SK-N-SH (cell line): ENCODE measurements at regions not wholly inside any gene's neighbourhood (a gene's known extent, or its start where the extent isn't known, plus 50 kb on each side); places are given as distances from the start of the nearest gene placed in this dataset.

Experiments
- CTCF ChIA-PET: fragments of 300-600, 350-600 bp; formaldehyde crosslinking; extraction: SDS; loops from one replicate; lab custom pipeline; 2021; lab: Yijun Ruan, JAX
- POLR2A ChIA-PET: fragments of 350-600 bp; sonication (Branson Sonifier 250); formaldehyde crosslinking; extraction: SDS; loops from one replicate; lab custom pipeline; 2020; ENCODE audit warnings: antibody characterized with exemption, inconsistent platforms; lab: Yijun Ruan, JAX
- DNase-seq: peaks from one replicate; pipeline ENCODE4 v3.0.0; 2012
- H2AFZ ChIP-seq: fragments of 200-600 bp; sonication (generic); 2 replicates; pipeline ENCODE4 v1.8.1; 2016; ENCODE audit warnings: antibody characterized with exemption, mild to moderate bottlenecking, low read depth
- H3F3A ChIP-seq: fragments of 200-600 bp; sonication (generic); replicated peaks from 2 replicates; pipeline ENCODE3; 2016; ENCODE audit warnings: antibody characterized with exemption, mild to moderate bottlenecking; ENCODE audit not compliant: insufficient read depth
- H3K27ac ChIP-seq, 2 experiments: fragments of 200-500 bp in 1 of 2; fragments of 200-600 bp in 1 of 2; sonication (Bioruptor generic) in 1 of 2; sonication (generic), shearing (Covaris generic) in 1 of 2; 2 replicates each; pipeline versions ENCODE4 v1.5.1 to v1.6.1; 2014 to 2016; ENCODE audit warnings: low read depth in 2 of 2, inconsistent platforms in 1 of 2, low read length in 1 of 2, mild to moderate bottlenecking in 1 of 2, mixed read lengths in 1 of 2
- H3K27me3 ChIP-seq: fragments of 200-600 bp; sonication (generic), shearing (Covaris generic); 2 replicates; pipeline ENCODE4 v1.6.1; 2016; ENCODE audit warnings: mixed run types; ENCODE audit not compliant: insufficient read depth
- H3K36me3 ChIP-seq, 2 experiments: fragments of 200-500 bp in 1 of 2; fragments of 200-600 bp in 1 of 2; sonication (Bioruptor generic) in 1 of 2; sonication (generic) in 1 of 2; replicated peaks in 1 of 2; 2 replicates each; pipeline versions ENCODE3 to v1.5.1; 2014 to 2016; ENCODE audit warnings: low read length in 1 of 2, mild to moderate bottlenecking in 1 of 2; ENCODE audit not compliant: insufficient read depth in 2 of 2, control insufficient read depth in 1 of 2
- H3K4me1 ChIP-seq, 2 experiments: fragments of 200-500 bp in 1 of 2; fragments of 200-600 bp in 1 of 2; sonication (Bioruptor generic) in 1 of 2; sonication (generic), shearing (Covaris generic) in 1 of 2; 2 replicates each; pipeline versions ENCODE4 v1.5.1 to v1.6.1; 2014 to 2016; ENCODE audit warnings: low read depth in 1 of 2, low read length in 1 of 2, mixed run types in 1 of 2; ENCODE audit not compliant: insufficient read depth in 2 of 2, control insufficient read depth in 1 of 2
- H3K4me2 ChIP-seq: fragments of 200-600 bp; sonication (generic), shearing (Covaris generic); 2 replicates; pipeline ENCODE4 v1.6.1; 2017; ENCODE audit warnings: mixed run types
- H3K4me3 ChIP-seq, 2 experiments: fragments of 200-500 bp in 1 of 2; fragments of 200-600 bp in 1 of 2; sonication (Bioruptor generic) in 1 of 2; sonication (generic), shearing (Covaris generic) in 1 of 2; 2 replicates each; pipeline versions ENCODE4 v1.5.1 to v1.8.1; 2014 to 2016; ENCODE audit warnings: low read depth in 2 of 2, inconsistent platforms in 1 of 2, low read length in 1 of 2, mild to moderate bottlenecking in 1 of 2, mixed read lengths in 1 of 2, moderate library complexity in 1 of 2
- H3K79me2 ChIP-seq: fragments of 200-600 bp; sonication (generic); 2 replicates; pipeline ENCODE4 v1.8.1; 2017; ENCODE audit warnings: mild to moderate bottlenecking; ENCODE audit not compliant: insufficient read depth
- H3K9ac ChIP-seq: fragments of 200-600 bp; sonication (generic); 2 replicates; pipeline ENCODE4 v1.6.1; 2017; ENCODE audit warnings: mixed run types
- H3K9me2 ChIP-seq: fragments of 200-600 bp; sonication (generic); 2 replicates; pipeline ENCODE4 v1.6.1; 2017; ENCODE audit warnings: mixed run types
- H3K9me3 ChIP-seq: fragments of 200-600 bp; sonication (generic); 2 replicates; pipeline ENCODE4 v1.6.1; 2017; ENCODE audit warnings: mixed run types, mild to moderate bottlenecking, moderate library complexity
- H4K20me1 ChIP-seq: fragments of 200-600 bp; sonication (generic); 2 replicates; pipeline ENCODE4 v1.6.1; 2017; ENCODE audit warnings: mild to moderate bottlenecking, mixed run types; ENCODE audit not compliant: insufficient read depth
- CHD2 ChIP-seq: fragments of 150-350 bp; IDR thresholded peaks from 2 replicates; pipeline ENCODE4 v1.6.1; 2018; ENCODE audit warnings: low read length; ENCODE audit not compliant: partially characterized antibody
- EP300 ChIP-seq, 2 experiments: IDR thresholded peaks; 2 replicates each; pipeline versions ENCODE4 v1.4.0 to v1.6.1; 2012; ENCODE audit warnings: borderline replicate concordance in 1 of 2, low read depth in 1 of 2, low read length in 1 of 2
- FOSL2 ChIP-seq: IDR thresholded peaks from 2 replicates; pipeline ENCODE4 v1.4.0; 2012; ENCODE audit warnings: low read depth, mild to moderate bottlenecking, moderate library complexity, borderline replicate concordance
- FOXJ3 ChIP-seq: sonication (generic); formaldehyde crosslinking; IDR thresholded peaks from 2 replicates; pipeline ENCODE4 v1.5.1; 2020; ENCODE audit warnings: mild to moderate bottlenecking, missing genetic modification reagents
- FOXM1 ChIP-seq: IDR thresholded peaks from 2 replicates; pipeline ENCODE4 v1.4.0; 2012; ENCODE audit warnings: low read depth, mild to moderate bottlenecking
- GABPA ChIP-seq: IDR thresholded peaks from 2 replicates; pipeline ENCODE4 v1.4.0; 2012; ENCODE audit warnings: low read depth, mild to moderate bottlenecking
- GATA2 ChIP-seq: sonication (generic); formaldehyde crosslinking; IDR thresholded peaks from 2 replicates; pipeline ENCODE4 v1.5.0; 2020; ENCODE audit warnings: mild to moderate bottlenecking, missing genetic modification reagents
- JUND ChIP-seq: IDR thresholded peaks from 2 replicates; pipeline ENCODE4 v1.4.0; 2012
- MAX ChIP-seq: IDR thresholded peaks from 2 replicates; pipeline ENCODE4 v1.4.0; 2012; ENCODE audit warnings: low read depth
- MEF2A ChIP-seq: IDR thresholded peaks from 2 replicates; pipeline ENCODE4 v1.4.0; 2012; ENCODE audit warnings: low read depth, borderline replicate concordance
- NFIC ChIP-seq: IDR thresholded peaks from 2 replicates; pipeline ENCODE4 v1.4.0; 2012; ENCODE audit warnings: borderline replicate concordance
- POLR2AphosphoS5 ChIP-seq: IDR thresholded peaks from 2 replicates; pipeline ENCODE4 v1.6.1; 2012; ENCODE audit warnings: low read depth, low read length
- RAD21 ChIP-seq: IDR thresholded peaks from 2 replicates; pipeline ENCODE4 v1.6.1; 2012; ENCODE audit warnings: mild to moderate bottlenecking, low read length
- RXRA ChIP-seq: IDR thresholded peaks from 2 replicates; pipeline ENCODE4 v1.4.0; 2012; ENCODE audit warnings: low read depth, mild to moderate bottlenecking, borderline replicate concordance
- SIN3A ChIP-seq: IDR thresholded peaks from 2 replicates; pipeline ENCODE4 v1.6.1; 2012; ENCODE audit warnings: low read depth, mild to moderate bottlenecking, low read length, moderate library complexity, borderline replicate concordance
- TCF12 ChIP-seq: IDR thresholded peaks from 2 replicates; pipeline ENCODE4 v1.4.0; 2012
- YY1 ChIP-seq: IDR thresholded peaks from 2 replicates; pipeline ENCODE4 v1.4.0; 2012; ENCODE audit warnings: low read depth, mild to moderate bottlenecking
- WGBS: methylation state at CpG from one replicate; pipeline ENCODE4 v1.1.6; 2017; ENCODE audit warnings: low lambda C conversion rate; 5-methylcytosine and 5-hydroxymethylcytosine counted together

GRCh38 chr14:50014809-50015430, 101.5 kb downstream of the VCPKMT start:
- H3K4me2 ChIP-seq = no peak overlapping the region
- no peaks in the 10 kb centered on the region for H3K79me2 ChIP-seq
- H2AFZ ChIP-seq = no peak overlapping the region
- H3K36me3 ChIP-seq = no peaks in the 10 kb centered on the region
- CTCF ChIA-PET = interaction anchor here (1.2 kb wide), 1 partner anchor 161 kb away, joined by 3 read pairs; no protein-coding TSS in a partner anchor
- H3K27me3 ChIP-seq = no peaks in the 10 kb centered on the region
- H3K27ac ChIP-seq = peak overlapping the region in 1 of 2 experiments; percentile 93; a peak in 2 of 4 replicates
- H3F3A ChIP-seq = peaks cover 58% of the 10 kb centered on the region
- no peak overlapping the region for H3K4me3 ChIP-seq
- H3K9ac ChIP-seq = no peak overlapping the region
- POLR2A ChIA-PET = no interaction called here
- no peak for TF ChIP-seq RAD21
- TF ChIP-seq, all 33 proteins: peak for 0
- no peaks in the 10 kb centered on the region for H3K9me3 ChIP-seq
- H4K20me1 ChIP-seq = no peaks in the 10 kb centered on the region
- no peaks in the 10 kb centered on the region for H3K9me2 ChIP-seq
- WGBS = 78% methylated on average over 2 of the region's 2 CpGs
- peaks cover 0 to 37% of the 10 kb centered on the region in 2 experiments; a peak in 3 of 4 replicates for H3K4me1 ChIP-seq
- no peak for DNase-seq

GRCh38 chr14:50015716-50016115, 100.7 kb downstream of the VCPKMT start:
- H4K20me1 ChIP-seq = no peaks in the 10 kb centered on the region

GRCh38 chr14:50018201-50018932, 98.0 kb downstream of the VCPKMT start:
- Histone ChIP-seq H3F3A (peaks cover 47% of the 10 kb centered on the region), H4K20me1 (no peaks in the 10 kb centered on the region), H3K4me3 (no peak overlapping the region), H3K9me3 (peaks cover 7% of the 10 kb centered on the region; the same call in 1 of the 2 replicates), H3K27me3 (no peaks in the 10 kb centered on the region), H3K36me3 (no peaks in the 10 kb centered on the region), H3K9ac (peak overlapping the region; percentile 35), H3K4me2 (peak overlapping the region; percentile 27; the same call in 1 of the 2 replicates), H3K27ac (peak overlapping the region; percentile 24 to 76; a peak in 3 of 4 replicates), H3K9me2 (no peaks in the 10 kb centered on the region), H2AFZ (peak overlapping the region; percentile 85; the same call in 1 of the 2 replicates), H3K4me1 (peaks cover 0 to 16% of the 10 kb centered on the region in 2 experiments; a peak in 2 of 4 replicates), H3K79me2 (no peaks in the 10 kb centered on the region)
- CTCF ChIA-PET = interaction anchor here (1.2 to 1.8 kb wide), 2 partner anchors 8 to 157 kb away, joined by 3 to 6 read pairs; no protein-coding TSS in a partner anchor
- 50% methylated on average over 10 of the region's 10 CpGs for WGBS
- TF ChIP-seq JUND (no peak), MAX (peak; percentile 79), TCF12 (peak; percentile 33), NFIC (peak; percentile 4; the same call in 1 of the 2 replicates), SIN3A (no peak; the same call in 1 of the 2 replicates), YY1 (no peak), FOSL2 (peak; percentile 24; the same call in 1 of the 2 replicates), EP300 (IDR thresholded peaks at IDR 0.05; ENCODE audit: borderline replicate concordance in 1 of 2, low read depth in 1 of 2, low read length in 1 of 2) (peak in 1 of 2 experiments; percentile 21; a peak in 1 of 4 replicates), FOXM1 (no peak), RAD21 (no peak), CHD2 (no peak), FOXJ3 (CRISPR knock-in tag) (no peak), GABPA (no peak)
- POLR2A ChIA-PET = no interaction called here
- DNase-seq = no peak

More at GRCh38 chr14:50015716-50016115, 100.7 kb downstream of the VCPKMT start:
- H3K9me2 ChIP-seq = no peaks in the 10 kb centered on the region
- H2AFZ ChIP-seq = no peak overlapping the region
- no peaks in the 10 kb centered on the region for H3K79me2 ChIP-seq
- no peak overlapping the region for H3K4me3 ChIP-seq
- 90% methylated on average over 3 of the region's 3 CpGs for WGBS
- TF ChIP-seq RXRA (no peak), POLR2AphosphoS5 (no peak), NFIC (no peak), FOXJ3 (CRISPR knock-in tag) (no peak), YY1 (no peak), RAD21 (no peak), GATA2 (CRISPR knock-in tag) (no peak), MEF2A (no peak)
- POLR2A ChIA-PET = no interaction called here
- H3K4me2 ChIP-seq = no peak overlapping the region
- peaks cover 63% of the 10 kb centered on the region for H3F3A ChIP-seq
- H3K9me3 ChIP-seq = peaks cover 7% of the 10 kb centered on the region; the same call in 1 of the 2 replicates
- DNase-seq = no peak
- no peak overlapping the region for H3K27ac ChIP-seq
- peaks cover 0 to 32% of the 10 kb centered on the region in 2 experiments; a peak in 3 of 4 replicates for H3K4me1 ChIP-seq
- H3K36me3 ChIP-seq = no peaks in the 10 kb centered on the region
- CTCF ChIA-PET = no interaction called here
- H3K27me3 ChIP-seq = no peaks in the 10 kb centered on the region
- no peak overlapping the region for H3K9ac ChIP-seq
